HG03442 (cell line): ENCODE measurements at regions not wholly inside any gene's neighbourhood (a gene's known extent, or its start where the extent isn't known, plus 50 kb on each side); places are given as distances from the start of the nearest gene placed in this dataset.

Source experiments
- ATAC-seq: cut with Tn5 transposase; IDR thresholded peaks from one replicate; pipeline ENCODE4 v1.9.1; 2021; ENCODE audit warnings: mild to moderate bottlenecking, moderate library complexity; ENCODE audit not compliant: unreplicated experiment

- no peak for ATAC-seq
Observed at GRCh38 chr3:44186712-44187111, 55.0 kb upstream of the TOPAZ1 start.
